ENCODE measurements at regions not wholly inside any gene's neighbourhood (a gene's known extent, or its start where the extent isn't known, plus 50 kb on each side); places are given as distances from the start of the nearest gene placed in this dataset.
A peak's percentile ranks its signal among the peaks of the same experiment; 100 is the strongest.

DNA sequence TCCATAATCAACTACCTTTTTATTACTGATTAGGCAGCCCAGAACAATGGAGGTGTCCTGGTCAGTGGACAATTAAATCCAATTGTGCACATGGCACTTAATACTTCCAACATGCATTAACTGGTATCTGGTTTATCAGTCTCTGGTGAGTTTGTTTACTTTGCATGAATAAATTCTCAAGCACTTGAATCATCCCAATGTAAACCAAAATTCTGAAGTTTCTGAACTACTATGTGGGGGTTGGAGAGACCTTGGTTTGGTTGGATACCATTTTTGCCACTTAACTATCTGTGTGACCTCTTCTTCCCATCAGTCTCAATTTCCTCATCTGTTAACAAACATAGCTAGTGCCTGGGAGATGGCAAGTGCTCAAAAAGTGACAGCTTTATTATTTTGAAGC, 70.5 kb upstream of the MAP4 start:
- H3K27ac Mint-ChIP-seq (ENCODE audit: unreplicated experiment), result peak overlapping the region; percentile 97
- no peaks in the 10 kb centered on the region for H3K27me3 Mint-ChIP-seq (ENCODE audit: low read depth)
- no peak for DNase-seq (ENCODE audit: low spot score)
- peak overlapping the region; percentile 97 for H3K4me3 Mint-ChIP-seq (ENCODE audit: unreplicated experiment)
- TF ChIP-seq, protein P1, sequence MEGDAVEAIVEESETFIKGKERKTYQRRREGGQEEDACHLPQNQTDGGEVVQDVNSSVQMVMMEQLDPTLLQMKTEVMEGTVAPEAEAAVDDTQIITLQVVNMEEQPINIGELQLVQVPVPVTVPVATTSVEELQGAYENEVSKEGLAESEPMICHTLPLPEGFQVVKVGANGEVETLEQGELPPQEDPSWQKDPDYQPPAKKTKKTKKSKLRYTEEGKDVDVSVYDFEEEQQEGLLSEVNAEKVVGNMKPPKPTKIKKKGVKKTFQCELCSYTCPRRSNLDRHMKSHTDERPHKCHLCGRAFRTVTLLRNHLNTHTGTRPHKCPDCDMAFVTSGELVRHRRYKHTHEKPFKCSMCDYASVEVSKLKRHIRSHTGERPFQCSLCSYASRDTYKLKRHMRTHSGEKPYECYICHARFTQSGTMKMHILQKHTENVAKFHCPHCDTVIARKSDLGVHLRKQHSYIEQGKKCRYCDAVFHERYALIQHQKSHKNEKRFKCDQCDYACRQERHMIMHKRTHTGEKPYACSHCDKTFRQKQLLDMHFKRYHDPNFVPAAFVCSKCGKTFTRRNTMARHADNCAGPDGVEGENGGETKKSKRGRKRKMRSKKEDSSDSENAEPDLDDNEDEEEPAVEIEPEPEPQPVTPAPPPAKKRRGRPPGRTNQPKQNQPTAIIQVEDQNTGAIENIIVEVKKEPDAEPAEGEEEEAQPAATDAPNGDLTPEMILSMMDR (IDR thresholded peaks at IDR 0.05), result no peak
- peaks cover 59% of the 10 kb centered on the region for H3K4me1 Mint-ChIP-seq (ENCODE audit: low read depth)
- H3K9me3 Mint-ChIP-seq (ENCODE audit: low read depth), result no peaks in the 10 kb centered on the region
- H3K36me3 Mint-ChIP-seq (ENCODE audit: low read depth), result peaks cover 5% of the 10 kb centered on the region

DNA sequence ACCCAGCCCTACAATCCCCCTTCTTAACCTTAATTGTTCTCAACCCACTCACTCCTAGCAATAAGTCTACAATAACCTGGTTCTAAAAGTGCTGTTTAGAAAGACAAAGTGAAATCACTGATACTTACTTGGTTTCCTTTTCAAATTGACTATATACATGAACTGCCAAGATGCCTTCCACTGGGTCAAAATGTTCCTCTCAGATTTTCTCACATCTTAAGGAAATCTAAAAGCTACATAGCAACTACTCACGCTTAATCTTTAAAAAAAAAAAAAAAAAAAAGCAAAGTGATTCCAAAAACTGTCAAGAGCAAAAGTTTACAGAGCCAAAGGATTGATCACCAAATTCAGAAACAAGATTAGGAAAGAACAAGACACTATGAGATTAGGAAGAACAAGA, 68.7 kb upstream of the MAP4 start:
- no peaks in the 10 kb centered on the region for H3K27me3 Mint-ChIP-seq (ENCODE audit: low read depth)
- H3K4me1 Mint-ChIP-seq (ENCODE audit: low read depth), result peaks cover 60% of the 10 kb centered on the region
- H3K27ac Mint-ChIP-seq (ENCODE audit: unreplicated experiment), result peak overlapping the region; percentile 80
- TF ChIP-seq, protein P1 (IDR thresholded peaks at IDR 0.05), result no peak
- peaks cover 6% of the 10 kb centered on the region for H3K36me3 Mint-ChIP-seq (ENCODE audit: low read depth)
- DNase-seq (ENCODE audit: low spot score), result no peak
- peak overlapping the region; percentile 11 for H3K4me3 Mint-ChIP-seq (ENCODE audit: unreplicated experiment)
- no peaks in the 10 kb centered on the region for H3K9me3 Mint-ChIP-seq (ENCODE audit: low read depth)

DNA sequence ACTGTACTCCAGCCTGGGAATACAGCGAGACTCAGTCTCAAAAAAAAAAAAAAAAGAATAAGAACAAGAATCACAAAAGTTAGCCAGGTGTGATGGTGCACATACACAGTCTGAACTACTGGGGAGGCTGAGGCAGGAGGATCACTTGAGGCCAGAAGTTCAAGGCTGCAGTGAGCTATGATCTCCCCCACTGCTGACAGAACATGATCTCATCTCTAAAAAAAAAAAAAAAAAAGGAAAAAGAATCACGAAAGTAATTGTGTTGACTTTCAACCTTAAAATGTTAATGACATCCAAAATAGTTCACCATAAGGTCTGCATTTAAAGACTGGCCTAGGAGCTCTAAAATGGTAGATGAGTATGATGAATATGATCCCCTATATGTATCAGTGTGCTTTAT, 68.0 kb upstream of the MAP4 start:
- Mint-ChIP-seq H3K4me1 (ENCODE audit: low read depth) (peaks cover 55% of the 10 kb centered on the region), H3K27ac (ENCODE audit: unreplicated experiment) (peak overlapping the region; percentile 80), H3K4me3 (ENCODE audit: unreplicated experiment) (no peak overlapping the region), H3K36me3 (ENCODE audit: low read depth) (peaks cover 6% of the 10 kb centered on the region), H3K27me3 (ENCODE audit: low read depth) (no peaks in the 10 kb centered on the region), H3K9me3 (ENCODE audit: low read depth) (no peaks in the 10 kb centered on the region)
- TF ChIP-seq, protein P1 (IDR thresholded peaks at IDR 0.05), result no peak
- no peak for DNase-seq (ENCODE audit: low spot score)

DNA sequence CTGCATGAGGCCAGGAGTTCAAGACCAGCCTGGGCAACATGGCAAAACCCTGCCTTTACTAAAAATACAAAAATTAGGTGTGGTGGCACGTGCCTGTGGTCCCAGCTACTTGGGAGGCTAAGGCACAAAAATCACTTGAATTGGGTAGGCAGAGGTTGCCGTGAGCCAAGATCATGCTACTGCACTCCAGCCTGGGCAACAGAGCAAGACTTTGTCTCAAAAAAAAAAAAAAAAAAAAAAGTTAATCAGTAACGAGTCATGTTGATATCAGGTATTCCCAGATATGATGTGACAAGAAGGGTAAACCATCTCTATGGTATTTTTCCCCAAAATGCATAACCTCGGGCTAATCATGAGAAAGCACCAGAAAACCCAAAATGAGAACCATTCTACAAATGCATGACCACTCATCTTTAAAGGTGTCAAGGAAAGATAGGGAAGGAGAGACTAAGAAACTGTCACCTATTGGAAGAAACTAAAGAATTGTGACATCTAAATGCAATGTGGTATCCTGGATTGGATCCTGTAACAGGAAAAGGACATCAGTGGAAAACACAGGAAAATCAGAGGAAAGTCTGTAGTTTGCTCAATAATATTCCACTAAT, 66.5 kb upstream of the MAP4 start:
- TF ChIP-seq, protein P1 (IDR thresholded peaks at IDR 0.05), result no peak
- H3K36me3 Mint-ChIP-seq (ENCODE audit: low read depth), result peaks cover 6% of the 10 kb centered on the region
- no peak for DNase-seq (ENCODE audit: low spot score)
- no peaks in the 10 kb centered on the region for H3K27me3 Mint-ChIP-seq (ENCODE audit: low read depth)
- peak overlapping the region; percentile 34 for H3K27ac Mint-ChIP-seq (ENCODE audit: unreplicated experiment)
- H3K4me1 Mint-ChIP-seq (ENCODE audit: low read depth), result peaks cover 62% of the 10 kb centered on the region
- no peaks in the 10 kb centered on the region for H3K9me3 Mint-ChIP-seq (ENCODE audit: low read depth)
- no peak overlapping the region for H3K4me3 Mint-ChIP-seq (ENCODE audit: unreplicated experiment)

DNA sequence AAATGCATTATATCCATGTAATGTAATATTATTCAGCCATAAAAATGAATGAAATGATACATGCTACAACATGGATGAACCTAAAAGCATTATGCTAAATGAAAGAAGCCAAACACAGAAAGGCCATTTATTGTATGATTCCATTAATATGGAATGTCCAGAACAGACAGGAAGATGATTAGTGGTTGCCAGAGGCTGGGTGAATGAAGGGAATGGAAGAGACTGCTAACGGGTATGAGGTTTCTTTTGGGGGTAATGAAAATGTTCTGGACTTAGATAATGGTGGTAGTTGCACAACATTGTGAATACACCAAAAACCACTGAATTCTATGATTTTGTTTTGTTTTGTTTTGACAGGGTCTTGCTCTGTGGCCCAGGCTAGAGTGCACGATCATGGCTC, 61.6 kb upstream of the MAP4 start:
- Mint-ChIP-seq H3K4me3 (ENCODE audit: unreplicated experiment) (no peak overlapping the region), H3K4me1 (ENCODE audit: low read depth) (peaks cover 42% of the 10 kb centered on the region), H3K9me3 (ENCODE audit: low read depth) (no peaks in the 10 kb centered on the region), H3K27me3 (ENCODE audit: low read depth) (no peaks in the 10 kb centered on the region), H3K36me3 (ENCODE audit: low read depth) (peaks cover 5% of the 10 kb centered on the region), H3K27ac (ENCODE audit: unreplicated experiment) (peak overlapping the region; percentile 28)
- DNase-seq (ENCODE audit: low spot score), result no peak
- TF ChIP-seq, protein P1 (IDR thresholded peaks at IDR 0.05), result no peak
